ELF-1 (cell line): ENCODE measurements at regions not wholly inside any gene's neighbourhood (a gene's known extent, or its start where the extent isn't known, plus 50 kb on each side); places are given as distances from the start of the nearest gene placed in this dataset.
A peak's percentile ranks its signal among the peaks of the same experiment; 100 is the strongest.

ENCODE experiments used
- DNase-seq: peaks from one replicate; pipeline ENCODE4 v3.0.0-alpha.2; 2016; ENCODE audit warnings: low read depth, low spot score

DNA sequence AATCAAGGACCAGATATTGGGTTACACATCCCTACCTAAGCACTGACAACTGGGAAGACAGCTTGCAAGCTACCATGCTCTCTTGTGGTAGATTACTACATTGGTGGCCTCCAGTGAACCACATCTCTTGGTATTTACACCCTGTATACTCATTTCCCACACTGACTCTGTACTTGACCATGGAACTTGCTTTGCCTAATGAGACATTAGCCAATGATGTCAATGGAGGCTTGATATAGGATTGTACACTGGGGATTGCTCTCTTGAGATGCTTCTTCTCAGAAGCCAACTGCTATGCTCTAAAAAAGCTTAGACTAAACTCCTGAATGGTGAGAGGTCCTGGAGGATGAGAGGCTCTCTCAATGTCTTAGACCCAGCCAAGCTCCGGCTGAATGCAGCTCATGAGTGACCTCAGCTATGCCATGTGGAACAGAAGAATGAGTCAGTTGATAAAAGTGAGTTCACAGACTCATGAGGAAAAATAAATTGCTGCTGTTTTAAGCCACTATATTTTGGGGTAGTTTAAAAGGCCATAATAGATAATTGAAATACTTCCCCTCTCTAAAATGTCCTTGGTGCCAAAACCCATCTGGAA, 61.5 kb upstream of the GALNT15 start:
- DNase-seq: no peak

DNA sequence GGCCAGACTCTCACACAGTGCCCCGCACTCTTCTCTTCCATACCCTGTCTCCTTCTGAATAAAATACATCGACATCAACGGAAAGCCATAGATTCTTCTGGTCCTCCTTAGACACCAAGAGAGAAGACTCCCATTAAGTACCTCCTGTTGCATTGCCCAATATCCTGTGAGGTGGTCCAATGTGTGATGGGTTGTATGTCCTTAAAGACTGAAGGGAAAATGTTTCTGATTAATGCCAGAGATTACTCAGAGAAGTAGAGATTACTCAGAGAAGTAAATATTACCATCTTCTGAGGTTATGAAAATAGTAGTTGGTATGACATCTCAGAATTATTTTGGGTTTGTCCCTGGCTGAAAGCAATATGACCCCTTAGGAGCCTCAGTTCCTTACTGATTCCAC, 60.8 kb upstream of the GALNT15 start:
- DNase-seq: no peak

DNA sequence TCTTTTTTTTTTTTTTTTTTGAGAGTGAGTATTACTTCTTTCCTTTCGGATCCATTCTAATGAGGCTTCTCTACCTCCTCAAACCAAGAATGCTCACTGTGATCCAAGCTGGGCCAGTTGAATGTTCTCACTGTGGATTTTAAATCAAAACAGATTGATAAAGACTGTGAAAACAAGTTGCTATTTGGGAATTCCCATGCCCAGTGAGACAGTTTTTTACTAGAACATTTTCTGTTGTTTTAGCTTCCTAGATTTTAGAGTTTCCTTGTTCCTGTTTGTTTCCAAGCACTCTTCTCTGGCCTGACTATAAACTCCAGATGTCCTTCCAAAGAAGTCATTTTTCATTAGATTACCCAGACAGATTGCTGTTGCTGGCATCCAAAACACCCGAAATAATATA, 60.1 kb upstream of the GALNT15 start:
- DNase-seq: no peak

DNA sequence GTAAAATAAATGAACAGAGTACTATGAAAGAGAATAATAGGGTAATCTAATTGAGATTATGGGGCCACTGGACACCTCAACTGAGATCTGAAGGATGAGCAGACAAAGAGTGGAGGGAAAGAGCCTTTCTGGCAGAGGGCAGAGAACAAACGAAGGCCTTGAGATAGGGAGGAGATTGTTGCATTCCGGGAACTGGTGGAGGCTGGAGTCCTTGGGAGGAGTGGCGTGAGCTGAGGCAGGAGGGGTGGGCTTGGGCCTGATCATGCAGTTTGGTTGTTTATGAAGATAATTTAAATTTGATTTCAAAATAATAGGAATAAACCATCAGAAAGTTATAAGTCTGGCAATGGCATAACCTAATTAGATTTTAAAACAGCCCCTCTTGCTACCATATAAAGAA, 59.5 kb upstream of the GALNT15 start:
- no peak for DNase-seq

DNA sequence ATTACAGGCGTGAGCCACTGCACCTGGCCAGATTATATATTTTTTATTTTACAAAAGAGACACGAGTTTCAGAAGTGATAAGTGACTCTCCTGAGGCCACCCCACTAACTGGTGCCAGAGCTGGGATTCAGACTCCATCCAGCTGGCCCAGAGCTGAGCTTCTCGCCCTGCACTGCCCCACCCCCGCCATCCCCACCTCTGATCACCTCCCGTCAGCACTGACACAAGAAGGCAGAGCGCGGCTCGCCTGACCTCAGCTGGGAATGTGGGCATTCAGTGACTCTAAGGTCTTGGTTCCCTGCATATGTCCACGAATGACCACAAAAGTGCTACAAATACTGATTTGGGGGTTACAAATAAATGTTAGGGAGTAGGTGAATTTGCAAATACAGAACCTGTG, 56.1 kb upstream of the GALNT15 start:
- DNase-seq: peak; percentile 24

DNA sequence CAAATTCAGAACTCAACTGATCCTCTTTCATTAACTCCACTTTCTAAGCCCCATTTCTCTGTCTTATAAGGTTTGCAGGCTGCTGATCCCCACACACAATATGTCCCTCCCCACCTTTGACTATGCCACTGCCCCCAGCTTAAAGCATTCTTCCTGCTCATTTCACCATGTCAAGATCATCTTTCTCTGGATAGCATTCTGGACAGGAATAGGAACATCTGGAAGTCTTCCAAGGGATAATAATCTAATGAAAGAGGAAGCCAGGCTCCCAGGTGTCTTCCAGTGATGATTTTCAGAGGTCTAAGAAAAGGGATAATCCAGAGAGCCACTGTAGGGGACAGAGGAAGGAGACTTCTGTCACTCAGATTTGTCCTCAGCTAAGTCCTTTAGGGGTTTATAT, 54.6 kb upstream of the GALNT15 start:
- no peak for DNase-seq

DNA sequence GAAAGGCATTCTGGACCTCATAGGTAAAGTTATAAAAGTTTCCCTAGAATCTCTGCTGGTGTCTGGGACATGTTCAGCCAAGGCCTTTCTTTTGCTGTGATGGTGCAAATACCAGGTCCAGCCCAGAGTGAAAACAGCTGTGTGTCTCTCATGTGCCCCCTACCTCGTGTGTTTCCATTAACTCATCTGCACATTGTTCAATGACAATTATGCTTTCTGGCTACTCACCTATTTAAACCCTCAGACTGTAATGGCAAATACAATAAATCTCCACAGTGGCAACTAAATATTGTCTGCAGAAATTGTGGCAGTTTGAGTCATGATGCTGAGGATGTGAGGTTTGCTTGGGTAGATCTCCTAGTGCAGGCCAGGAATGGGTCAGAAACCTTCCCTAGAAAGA, 53.1 kb upstream of the GALNT15 start:
- DNase-seq: no peak

DNA sequence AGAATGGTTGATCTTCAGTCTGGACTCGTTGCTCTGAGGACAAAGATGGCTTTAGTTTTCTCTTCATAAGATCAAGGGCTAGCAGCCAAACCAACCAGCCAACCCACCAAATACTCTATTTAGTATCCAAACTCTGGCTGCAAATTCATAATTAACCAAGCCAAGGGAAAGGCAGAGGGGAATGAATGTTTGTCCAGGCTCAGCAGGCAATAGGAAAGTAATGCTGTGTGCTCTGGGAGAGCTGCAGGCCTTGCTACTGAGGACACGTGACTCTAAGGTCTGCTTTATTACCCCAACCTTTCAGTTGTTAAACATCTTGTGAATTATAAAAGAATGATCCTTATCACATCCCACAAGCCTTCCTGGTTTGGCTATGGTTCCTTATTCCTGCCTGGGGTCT, 52.3 kb upstream of the GALNT15 start:
- DNase-seq: no peak

DNA sequence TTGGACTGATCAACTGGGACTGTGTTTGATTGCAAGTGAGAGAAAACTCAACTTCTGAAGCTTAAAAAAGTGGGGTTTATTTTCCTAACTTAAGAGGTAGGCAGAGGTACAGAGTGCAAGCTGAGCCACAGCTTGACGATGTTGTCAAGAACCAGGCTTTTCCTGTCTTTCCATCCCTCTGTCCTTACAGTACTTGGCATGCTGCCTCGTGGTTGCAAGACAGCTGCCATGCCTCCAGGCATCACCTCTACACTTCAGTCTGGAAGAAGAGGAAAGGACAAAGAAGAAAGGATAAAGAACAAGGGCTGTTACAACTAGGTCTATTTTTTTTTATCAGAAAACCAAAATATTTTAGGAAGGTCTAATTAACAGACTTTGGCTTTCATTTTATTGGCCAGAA, 51.8 kb upstream of the GALNT15 start:
- no peak for DNase-seq

DNA sequence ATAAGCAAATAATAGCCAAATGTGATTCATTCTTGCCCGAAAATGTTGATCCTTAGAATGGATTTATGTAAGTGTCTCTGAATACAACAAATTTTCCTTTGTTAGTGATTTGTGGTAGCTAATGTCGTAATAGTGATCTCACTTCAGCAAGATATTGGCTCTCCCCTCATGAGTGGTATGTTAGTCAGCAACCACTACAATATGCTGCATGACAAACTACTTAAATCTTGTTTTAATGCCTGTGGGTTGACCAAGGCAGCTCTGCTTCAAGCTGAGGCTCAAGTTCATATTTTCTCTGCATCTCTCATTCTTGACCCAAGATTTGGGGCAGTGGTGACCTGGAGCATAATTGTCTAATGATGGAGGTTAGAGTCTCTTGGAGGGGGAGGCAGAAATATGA, 49.8 kb upstream of the GALNT15 start:
- DNase-seq: no peak
